COR-L47 (cell line): ENCODE measurements at regions not wholly inside any gene's neighbourhood (a gene's known extent, or its start where the extent isn't known, plus 50 kb on each side); places are given as distances from the start of the nearest gene placed in this dataset.
A peak's percentile ranks its signal among the peaks of the same experiment; 100 is the strongest.

Experiments used
- DNase-seq: peaks from one replicate; lab custom pipeline; 2025; lab: John Stamatoyannopoulos, UW

DNA sequence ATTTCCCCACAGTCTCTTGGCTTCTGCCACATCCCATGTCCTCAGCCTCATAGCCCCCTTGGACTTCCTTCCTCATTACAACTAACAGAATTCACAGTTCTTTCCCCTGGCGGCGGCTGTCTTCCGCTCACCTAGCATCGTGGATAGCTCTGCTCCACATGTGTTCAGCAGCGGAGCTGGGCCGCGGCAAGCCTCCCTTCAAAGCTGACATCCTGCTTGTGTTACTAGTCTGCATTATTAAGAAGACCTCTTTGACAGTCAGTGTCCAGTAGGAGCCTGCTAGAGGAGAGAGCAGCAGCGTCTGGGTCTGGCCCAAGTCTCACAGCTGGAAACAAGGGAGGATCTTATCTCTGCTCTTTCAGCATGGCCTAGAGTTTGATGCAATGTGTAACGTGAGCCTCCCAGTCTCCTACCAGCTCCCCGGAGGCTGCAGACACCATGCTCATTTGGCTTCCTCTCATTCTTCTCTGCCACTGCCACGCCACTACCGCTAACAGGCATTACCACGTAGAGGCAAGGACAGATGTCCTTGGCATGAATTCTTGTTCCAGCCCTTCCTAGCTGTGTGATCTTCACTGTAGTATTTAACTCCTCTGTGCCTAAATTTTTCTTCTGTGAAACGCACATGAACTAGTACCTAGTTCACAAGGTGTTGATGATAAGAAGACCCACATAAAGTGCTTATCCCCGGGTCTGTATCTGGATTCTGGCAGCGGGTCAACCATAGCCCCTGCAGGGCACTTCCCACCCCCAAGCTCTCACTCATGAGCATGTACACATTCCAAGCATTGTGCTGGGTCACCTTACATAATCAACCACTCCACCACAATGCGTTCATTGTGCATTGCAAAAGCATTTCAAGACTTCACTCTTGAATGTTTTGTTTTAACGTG, 107.1 kb upstream of the BACH2 start:
- no peak for DNase-seq

DNA sequence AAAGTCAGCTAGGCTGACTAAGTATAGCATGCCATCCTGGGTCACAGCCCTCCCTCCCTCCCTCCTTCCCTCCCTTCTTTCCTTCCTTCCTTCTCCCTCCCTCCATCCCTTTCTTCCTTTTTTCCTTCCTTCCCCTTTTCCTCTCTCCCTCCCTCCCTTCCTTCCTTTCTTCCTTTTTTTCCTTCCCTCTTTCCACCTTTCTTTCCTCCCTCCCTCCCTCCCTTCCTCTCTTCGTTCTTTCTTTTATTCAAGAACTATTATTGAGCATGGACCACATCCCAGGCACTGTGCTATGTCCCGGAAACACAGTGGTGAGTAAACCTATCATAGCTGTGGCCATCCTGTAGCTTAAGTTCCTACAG, 106.2 kb upstream of the BACH2 start:
- no peak for DNase-seq

DNA sequence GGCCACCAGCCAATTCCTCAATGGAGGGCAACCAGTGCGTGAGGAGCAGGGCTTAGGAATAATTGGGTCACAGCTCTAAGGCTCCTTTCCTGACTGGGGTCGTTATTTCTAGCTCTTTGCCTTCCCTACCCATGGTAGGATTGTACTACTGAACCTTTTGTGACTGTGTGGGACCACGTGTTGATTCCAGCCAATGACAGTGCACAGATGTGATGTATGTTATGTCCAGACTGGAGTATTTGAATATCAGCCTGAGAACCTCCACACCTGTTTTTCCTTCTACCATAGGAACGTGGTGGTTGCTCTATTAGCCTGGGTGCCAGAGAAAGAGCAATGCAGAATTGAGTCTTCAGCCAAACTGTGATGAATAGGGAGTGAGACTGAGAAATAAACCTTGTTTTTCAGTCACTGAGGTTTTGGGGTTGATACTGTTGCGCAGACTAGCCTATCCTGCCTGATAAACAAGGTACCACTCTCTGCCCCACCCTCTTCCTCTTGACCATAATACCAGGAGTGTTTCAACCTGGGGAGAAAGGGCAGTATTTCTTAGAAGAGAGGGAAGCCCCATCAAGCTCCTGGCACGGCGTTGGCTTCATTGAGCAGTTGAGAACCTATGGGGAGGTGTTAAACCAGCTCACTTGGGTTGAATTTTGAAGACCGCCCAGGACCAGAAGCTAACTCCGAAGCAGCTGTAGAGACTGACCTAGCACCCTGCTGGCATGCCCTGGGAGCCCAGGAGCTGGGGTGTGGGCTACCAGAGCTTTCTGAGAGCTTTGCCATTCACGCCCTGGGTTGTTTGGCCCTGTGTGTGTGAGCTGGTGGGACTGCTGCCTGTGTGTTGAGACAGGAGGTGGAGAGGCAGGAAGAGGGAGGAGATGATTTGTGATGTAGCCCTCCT, 105.5 kb upstream of the BACH2 start:
- no peak for DNase-seq

DNA sequence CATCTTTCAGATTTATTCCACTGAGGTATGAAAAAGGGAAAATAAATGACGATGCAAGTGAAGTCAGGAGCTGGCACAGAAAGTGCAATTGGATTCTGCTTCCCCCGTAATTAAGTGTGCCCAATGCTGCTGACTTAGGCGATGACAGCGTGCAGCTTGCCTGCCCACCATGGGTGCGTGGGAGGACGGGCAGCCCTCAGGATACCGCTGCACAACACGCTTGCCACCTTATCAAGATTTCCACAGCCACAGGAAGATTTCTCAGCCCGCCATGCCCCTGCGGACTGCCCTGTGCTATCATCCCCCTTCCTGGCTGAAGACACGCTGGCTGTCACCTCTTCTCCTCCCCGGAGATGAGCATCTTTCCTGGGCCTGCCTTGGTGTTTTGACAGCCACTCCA, 103.3 kb upstream of the BACH2 start:
- no peak for DNase-seq

DNA sequence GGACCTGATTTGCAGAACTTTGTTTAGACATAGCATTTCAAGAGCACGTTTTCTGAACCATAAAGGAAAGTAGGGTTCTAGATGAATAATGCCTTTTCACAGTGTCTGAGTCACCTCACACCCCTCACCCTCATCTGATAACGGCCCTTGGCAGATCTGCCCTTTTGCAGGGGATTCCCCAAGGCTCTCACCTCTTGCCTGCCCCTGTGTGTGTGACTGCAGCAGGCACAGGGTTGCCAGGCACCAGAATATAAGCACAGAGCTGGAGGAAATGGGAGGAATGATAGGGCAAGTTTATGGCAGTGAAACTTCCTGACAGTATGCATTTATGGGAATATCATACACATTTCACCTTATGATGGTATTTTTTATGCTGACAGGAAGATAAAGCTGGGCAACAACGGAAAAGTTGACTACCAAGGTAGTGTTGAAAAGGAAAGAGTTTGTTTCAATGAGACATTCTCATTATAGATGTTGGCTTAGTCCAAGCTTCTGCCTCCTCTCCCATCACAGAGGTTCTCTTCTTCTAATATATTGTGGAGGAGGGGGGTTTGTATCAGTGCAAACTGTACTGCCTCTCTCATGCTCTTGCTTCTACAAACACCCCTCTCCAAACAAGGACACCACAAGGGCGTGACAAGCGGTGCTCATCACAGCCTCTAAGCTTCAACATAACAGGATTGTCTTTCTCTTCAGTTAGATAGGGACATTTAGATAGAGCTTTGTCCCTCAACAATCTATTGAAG, 101.5 kb upstream of the BACH2 start:
- no peak for DNase-seq

DNA sequence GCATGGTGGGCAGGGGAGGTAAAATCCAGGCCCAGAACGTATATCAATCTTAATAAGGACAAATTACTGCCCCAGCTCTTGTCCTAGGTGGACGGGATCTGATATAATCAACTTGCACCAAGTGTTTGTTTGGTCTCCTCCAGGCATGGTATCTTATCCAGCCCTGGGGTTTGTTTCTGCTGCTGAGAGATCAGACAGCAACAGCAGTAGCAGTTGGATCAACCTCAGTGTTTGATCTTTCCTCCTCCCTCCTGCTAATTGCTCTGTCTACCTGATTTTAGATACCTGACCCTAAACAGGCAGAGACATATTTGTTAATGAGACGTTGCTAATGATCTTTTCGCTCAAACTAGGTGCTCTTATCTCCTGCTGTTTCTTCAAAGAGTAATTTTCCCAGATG, 100.4 kb upstream of the BACH2 start:
- DNase-seq, result no peak

DNA sequence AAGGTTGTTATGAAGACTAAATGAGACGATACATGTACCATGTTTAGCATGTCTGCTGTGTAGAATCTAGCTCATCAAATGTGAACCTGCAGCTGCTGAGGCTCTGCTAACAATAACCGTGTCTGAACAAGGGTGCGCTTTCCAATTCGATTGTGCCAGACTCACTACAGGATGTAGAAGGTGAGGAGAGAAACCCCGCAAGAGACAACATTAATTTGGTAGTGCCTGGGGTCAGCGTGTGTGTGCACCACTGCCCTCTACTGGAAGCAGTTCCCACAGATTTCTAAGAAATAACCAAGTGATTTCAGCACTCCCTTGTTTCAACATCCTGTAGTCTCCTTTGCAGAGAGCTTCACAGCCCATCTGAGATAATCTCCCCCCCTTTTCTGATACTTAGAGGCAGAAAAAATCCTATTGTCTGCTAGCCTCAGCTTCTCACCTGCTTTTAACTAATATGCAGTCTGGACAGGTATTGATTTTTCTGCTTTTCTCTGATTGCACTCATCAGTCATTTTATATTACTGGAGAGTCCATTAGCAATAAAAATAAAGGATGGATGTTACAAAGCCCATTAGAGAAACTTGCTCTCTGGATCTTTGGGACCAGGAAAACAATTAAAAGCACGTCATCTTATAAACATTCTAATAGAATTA, 96.7 kb upstream of the BACH2 start:
- DNase-seq, result peak; percentile 58

DNA sequence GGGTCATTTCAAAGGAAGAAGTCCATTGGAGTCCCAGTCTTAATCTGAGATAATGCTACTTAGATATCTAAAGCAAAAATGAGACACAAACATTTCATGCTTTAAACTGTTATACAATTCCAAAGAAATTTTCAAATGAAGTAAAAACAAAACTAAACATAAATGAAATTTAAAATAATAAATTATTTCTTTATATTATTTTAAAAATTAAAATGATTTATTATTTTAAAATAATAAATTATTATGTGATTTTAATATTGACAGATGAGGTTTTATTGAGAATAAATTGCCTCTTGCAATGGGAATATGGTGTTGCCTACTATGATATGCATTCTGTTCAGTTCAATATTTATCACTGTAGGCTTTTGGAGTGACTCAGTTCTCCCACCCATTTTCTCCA, 93.7 kb upstream of the BACH2 start:
- no peak for DNase-seq

DNA sequence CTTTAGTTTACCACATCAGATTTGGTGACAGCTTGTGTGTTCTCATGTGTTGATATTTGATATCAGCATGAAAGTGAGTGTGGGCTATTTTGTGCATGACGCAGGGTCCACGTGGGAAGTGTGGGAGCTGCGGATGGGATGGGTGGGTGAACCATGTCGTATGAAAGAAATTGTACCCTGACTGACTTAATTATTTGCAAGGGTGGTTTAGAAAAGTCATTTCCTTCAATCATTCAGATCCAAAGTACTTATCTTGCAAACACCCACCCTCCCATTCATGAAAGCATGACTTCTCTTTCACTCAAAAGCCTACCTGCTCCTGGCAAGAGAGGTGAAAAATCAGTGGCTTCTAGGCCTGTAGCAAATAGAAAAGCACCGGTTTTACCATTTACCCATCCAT, 91.8 kb upstream of the BACH2 start:
- DNase-seq, result no peak

DNA sequence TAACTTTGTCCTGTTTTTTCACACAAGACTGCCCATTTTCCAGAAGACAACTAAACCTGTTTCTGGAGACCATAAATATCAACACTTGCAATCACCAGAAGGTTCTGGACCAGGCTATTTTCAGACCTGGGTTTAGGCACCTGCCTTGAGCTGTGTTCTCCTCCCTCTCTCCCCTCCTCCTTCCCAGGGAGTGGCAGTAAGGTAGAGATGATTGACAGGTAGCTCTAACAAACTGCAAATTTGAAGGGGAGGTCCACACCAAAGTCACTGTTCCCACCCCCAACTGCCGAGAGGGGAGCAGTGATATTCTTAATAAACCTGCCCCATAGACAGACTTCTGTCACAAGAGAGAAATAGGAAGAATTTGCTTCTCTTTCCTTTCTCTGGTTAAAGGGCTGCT, 91.2 kb upstream of the BACH2 start:
- DNase-seq, result no peak

DNA sequence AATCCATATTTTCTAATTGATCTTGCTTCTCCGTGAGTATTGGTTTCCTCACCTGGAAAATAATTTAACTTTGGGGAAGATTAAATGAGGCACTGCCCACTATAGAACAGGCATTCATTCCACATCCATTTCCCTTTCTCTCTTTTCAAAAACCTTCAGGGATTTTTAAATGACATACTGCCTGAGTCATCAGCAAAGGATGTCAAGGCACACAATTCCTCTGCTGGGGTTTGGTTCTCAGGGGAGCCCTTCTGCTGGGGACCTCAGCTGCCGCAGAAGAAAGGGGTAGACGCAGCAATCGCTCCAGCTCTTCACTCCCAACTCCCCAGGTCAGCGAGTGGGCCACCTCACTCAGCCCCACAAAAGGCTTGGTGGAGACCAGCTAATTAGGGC, 90.7 kb upstream of the BACH2 start:
- DNase-seq, result no peak

DNA sequence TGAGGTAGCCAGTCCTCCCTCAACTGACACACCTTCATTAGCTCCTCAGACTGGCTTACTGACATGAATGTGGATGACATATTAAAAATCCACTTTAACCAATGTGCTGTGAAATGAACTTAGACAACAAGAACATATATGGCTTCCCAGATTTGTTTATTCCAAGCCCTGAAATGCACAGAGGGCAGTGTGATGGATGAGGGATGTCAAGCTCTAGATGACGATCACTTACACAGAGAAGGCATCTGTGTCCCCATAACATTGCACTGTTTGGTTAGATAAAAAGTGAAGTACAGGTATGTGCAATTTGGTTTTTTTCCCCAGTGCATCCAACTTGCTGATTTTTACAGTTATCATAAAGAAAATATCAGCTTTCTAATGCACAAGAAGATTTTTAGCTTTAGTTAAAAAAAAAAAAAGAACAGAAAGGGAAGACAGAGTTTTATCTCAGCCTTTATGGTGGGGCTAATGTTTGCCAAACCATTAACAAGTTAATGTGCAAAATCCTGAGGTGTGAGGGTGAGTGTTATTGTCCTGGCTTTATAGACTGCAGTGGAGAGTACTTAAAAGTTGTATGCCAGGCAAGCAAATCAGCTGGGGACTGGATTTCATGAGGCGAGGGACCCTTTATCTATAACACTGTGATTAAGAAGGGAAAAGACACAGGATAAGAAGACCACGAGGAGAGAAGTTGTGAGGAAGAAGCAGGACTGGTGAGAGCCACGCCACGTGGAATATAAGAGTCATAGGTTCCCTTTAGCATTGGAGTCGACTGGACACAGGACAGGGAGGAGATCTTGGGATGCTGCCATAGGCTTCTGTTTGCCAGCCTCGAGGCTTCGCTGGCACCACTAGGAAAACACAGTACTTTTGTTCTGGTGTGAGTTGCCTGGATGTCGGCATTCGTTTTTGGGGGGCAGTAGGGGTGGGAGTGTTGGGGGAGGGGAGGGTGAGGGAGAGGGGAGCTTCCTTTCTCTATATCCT, 90.0 kb upstream of the BACH2 start:
- no peak for DNase-seq

DNA sequence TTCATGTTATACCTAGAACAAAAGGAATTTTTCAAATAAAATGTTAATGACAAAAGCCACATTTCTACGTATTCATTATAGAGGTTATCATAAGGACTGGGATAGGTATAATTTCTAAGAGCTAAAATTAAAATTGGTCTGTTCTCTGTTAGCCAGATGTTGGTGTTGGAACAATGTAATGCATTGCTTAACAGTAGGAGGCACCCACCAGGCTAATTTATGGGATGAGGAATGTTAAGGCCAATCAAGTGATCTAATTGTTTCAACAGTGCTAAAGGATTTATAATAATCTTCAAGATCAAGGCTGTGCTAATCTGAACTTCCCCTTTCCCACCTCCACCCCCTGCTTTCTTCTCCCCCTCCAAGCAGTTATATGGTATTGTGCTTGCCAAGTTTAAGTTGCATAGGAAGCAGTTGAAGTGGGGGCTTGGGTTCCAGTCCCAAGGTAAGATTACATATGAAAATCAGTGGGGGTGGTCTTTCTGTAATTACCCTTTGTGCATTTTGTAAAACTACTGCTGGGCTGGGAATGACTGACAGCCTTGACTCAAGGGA, 89.2 kb upstream of the BACH2 start:
- DNase-seq, result no peak

DNA sequence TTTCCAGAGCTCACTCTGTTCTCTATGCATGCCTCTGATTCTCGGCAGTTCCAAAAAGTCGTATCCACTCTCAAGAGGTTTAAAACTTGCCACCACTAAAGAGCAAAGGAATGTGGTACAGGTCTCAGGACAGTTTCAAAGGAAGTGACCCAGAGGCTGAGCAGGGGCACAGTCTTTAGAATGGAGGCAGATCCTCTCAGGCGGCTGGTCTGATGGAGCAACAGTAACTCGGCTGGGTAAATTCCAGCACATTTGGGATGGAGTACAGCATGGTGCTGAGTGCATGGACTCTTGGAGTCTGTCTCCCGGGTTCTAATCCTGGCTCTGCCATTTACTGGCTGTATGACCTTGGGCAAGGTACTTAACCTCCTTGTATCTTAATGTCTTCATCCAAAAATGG, 88.1 kb upstream of the BACH2 start:
- DNase-seq, result no peak

DNA sequence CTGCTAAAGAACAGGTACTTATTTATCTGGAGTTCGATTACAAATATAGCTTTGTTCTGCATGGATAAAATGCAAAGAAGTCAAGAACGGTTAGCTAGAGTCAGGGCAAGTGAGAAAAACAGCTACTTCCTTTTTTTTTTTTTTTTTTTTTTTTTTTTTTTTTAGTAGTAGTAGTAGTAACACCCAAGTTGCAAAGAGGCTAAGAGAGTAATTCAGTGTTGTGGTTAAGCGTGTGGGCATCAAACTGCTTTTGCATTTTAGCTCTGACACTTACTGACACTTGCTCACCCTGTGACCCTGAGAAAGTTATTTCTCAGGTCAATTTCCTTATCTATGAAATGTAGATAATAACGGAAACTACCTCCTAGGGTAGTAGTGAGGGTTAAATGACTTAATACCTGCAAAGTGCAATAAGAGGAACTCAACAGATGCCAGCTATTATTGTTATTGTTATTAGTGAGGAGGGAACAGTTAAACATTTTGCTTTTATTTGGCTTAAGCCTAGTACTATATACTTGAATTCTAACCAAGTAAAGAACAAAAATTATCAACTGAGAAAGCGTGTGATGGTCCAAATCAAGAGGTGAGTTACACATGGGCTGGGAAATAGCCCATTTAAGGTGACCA, 86.7 kb upstream of the BACH2 start:
- DNase-seq, result no peak

DNA sequence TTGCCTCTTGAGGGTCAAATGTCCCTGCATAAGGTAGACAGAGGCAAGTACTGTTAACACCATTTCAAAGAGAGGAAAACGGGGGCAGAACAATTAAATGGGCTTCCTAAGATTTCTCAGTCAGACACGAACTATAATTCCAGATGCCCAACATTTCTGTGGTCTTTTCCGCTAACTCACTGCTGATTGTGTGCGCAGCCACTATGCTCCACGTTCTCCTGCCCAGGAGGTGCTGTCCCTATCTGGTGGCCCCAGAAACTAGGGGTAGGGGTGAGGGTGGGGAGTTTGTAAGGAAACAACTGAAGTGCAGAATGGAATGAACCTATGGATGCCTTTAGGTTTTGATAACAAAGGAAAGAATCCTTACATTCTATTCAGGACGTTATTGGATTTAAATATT, 86.1 kb upstream of the BACH2 start:
- no peak for DNase-seq

DNA sequence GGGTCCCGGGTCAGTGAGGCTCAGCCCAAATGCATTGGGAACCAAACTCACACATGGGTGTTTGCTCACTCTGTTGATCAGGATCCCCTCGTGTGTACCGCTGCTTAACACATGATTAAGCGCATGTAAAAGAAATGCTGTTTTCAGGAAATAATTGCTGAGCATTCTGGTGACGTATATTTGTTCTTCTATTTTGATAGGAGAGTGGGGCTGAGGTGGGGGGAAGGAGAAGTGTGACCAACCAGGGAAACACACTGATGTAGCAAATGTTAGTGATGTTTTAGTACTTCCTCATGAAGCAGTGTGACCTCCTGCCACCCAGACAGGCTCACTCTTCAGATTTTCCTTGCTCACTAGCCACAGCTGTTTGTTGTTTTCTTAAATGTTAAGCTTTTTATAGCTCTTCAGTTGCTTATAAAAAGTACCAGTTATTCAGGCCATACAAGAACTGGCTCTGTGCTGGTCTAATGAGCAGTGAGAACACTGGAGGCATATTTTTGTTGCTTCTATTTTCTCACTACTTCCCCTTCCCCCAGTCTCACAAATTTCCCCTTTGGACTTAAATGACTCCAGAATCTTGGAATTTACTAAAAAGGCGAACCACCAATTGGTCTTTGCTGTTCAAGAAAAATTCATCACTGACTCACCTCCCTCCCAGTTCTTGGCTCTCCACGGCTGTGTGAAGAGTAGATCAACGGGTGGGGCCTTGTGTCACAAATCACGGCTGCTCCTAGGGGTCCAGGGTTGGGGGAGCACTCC, 79.2 kb upstream of the BACH2 start:
- DNase-seq, result no peak

DNA sequence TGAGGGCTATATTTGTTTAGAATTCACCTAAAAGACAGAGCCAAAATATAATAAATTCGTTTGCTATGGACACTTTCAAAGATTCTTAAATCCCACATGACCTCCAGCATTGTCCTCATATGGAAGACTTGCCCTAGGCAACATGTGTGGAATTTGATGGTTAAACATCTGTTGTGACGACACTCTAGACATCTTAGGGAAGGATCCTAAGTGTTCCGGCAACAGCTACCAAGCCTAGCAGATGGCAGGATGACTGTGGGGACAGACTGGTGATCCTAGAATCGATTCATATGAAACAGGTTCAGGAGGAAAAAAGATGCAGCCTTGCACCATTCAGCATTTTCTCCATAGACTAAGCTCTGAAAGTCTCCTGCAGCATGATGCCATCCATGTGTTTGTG, 77.6 kb upstream of the BACH2 start:
- DNase-seq, result no peak

DNA sequence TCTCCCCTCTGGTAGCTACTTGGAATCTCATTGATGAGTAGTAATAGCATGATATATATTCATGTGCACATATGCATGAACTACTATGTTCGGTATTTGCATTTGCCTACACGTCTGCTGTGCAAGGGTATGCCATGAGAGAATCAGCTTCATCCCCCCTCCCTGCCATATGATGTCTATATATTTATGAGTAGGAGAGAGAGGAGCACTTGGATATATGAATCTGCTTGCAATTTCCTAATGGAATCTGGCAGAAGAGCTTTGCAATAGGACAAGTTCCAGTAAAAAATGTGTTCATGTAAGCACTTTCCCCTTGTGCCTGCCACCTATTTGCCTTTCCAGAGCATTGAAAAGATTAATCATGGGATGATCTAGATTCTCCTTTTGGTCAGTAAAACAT, 76.2 kb upstream of the BACH2 start:
- no peak for DNase-seq
